KMS-11 (cell line): ENCODE measurements at regions not wholly inside any gene's neighbourhood (a gene's known extent, or its start where the extent isn't known, plus 50 kb on each side); places are given as distances from the start of the nearest gene placed in this dataset.
A peak's percentile ranks its signal among the peaks of the same experiment; 100 is the strongest.

ENCODE experiments used
- H2AFZ ChIP-seq: fragments of 200-600 bp; sonication (generic); 2 replicates; pipeline ENCODE4 v1.6.1; 2016; ENCODE audit warnings: antibody characterized with exemption, mixed run types, low read depth
- H3K27ac ChIP-seq: fragments of 200-600 bp; sonication (generic); 2 replicates; pipeline ENCODE4 v1.6.1; 2016; ENCODE audit warnings: mild to moderate bottlenecking, mixed run types
- H3K27me3 ChIP-seq: fragments of 200-600 bp; sonication (generic); 2 replicates; pipeline ENCODE4 v1.6.1; 2017; ENCODE audit warnings: mild to moderate bottlenecking, low read depth, mixed run types, moderate library complexity; ENCODE audit not compliant: insufficient read depth
- H3K36me3 ChIP-seq: fragments of 200-600 bp; sonication (generic); 2 replicates; pipeline ENCODE4 v1.6.1; 2017; ENCODE audit warnings: mild to moderate bottlenecking, mixed run types; ENCODE audit not compliant: insufficient read depth
- H3K4me1 ChIP-seq: fragments of 200-600 bp; sonication (generic); 2 replicates; pipeline ENCODE4 v1.6.1; 2016; ENCODE audit warnings: mild to moderate bottlenecking, low read depth, mixed run types; ENCODE audit not compliant: poor library complexity, severe bottlenecking
- H3K4me2 ChIP-seq: fragments of 200-600 bp; sonication (generic); 2 replicates; pipeline ENCODE4 v1.7.0; 2016; ENCODE audit warnings: mild to moderate bottlenecking, mixed run types
- H3K4me3 ChIP-seq: fragments of 200-600 bp; sonication (generic); IDR thresholded peaks from 2 replicates; pipeline ENCODE4 v1.6.1; 2017; ENCODE audit warnings: low read depth, low read length, mixed read lengths; ENCODE audit not compliant: insufficient read depth
- H3K79me2 ChIP-seq: fragments of 200-600 bp; sonication (generic); 2 replicates; pipeline ENCODE4 v1.6.1; 2016; ENCODE audit warnings: low read depth, mixed run types; ENCODE audit not compliant: insufficient read depth
- H3K9ac ChIP-seq: fragments of 200-600 bp; sonication (generic); 2 replicates; pipeline ENCODE4 v1.6.1; 2016; ENCODE audit warnings: mild to moderate bottlenecking, mixed run types
- H4K20me1 ChIP-seq: fragments of 200-600 bp; sonication (generic); 2 replicates; pipeline ENCODE4 v1.6.1; 2016; ENCODE audit warnings: mild to moderate bottlenecking, mixed run types; ENCODE audit not compliant: insufficient read depth
- CTCF ChIP-seq: fragments of 200-600 bp; sonication (generic); conservative IDR thresholded peaks from 2 replicates; pipeline ENCODE4 v1.6.1; 2017; ENCODE audit warnings: low read depth, mild to moderate bottlenecking, antibody characterized with exemption, low read length, moderate library complexity, mixed read lengths

GRCh38 chr20:56174416-56174815 is 74.1 kb upstream of the MC3R start:
- Histone ChIP-seq H3K4me1 (no peaks in the 10 kb centered on the region), H3K27ac (no peak overlapping the region), H3K4me2 (no peak overlapping the region), H3K36me3 (no peaks in the 10 kb centered on the region), H2AFZ (no peak overlapping the region), H4K20me1 (no peaks in the 10 kb centered on the region), H3K9ac (no peak overlapping the region), H3K27me3 (no peaks in the 10 kb centered on the region), H3K4me3 (no peak overlapping the region), H3K79me2 (no peaks in the 10 kb centered on the region)
- no peak for TF ChIP-seq CTCF

- H3K27ac ChIP-seq: no peak overlapping the region
- H4K20me1 ChIP-seq: no peaks in the 10 kb centered on the region
- TF ChIP-seq CTCF: no peak
- H3K4me3 ChIP-seq: no peak overlapping the region
- no peaks in the 10 kb centered on the region for H3K4me1 ChIP-seq
- H2AFZ ChIP-seq: no peak overlapping the region
- H3K9ac ChIP-seq: no peak overlapping the region
- H3K79me2 ChIP-seq: no peaks in the 10 kb centered on the region
- no peaks in the 10 kb centered on the region for H3K36me3 ChIP-seq
- H3K4me2 ChIP-seq: no peak overlapping the region
- H3K27me3 ChIP-seq: no peaks in the 10 kb centered on the region
These were observed 72.6 kb upstream of the MC3R start for GRCh38 chr20:56175884-56176283.

GRCh38 chr20:56178219-56178618 is 70.3 kb upstream of the MC3R start:
- no peaks in the 10 kb centered on the region for H3K79me2 ChIP-seq
- no peaks in the 10 kb centered on the region for H3K36me3 ChIP-seq
- no peak overlapping the region for H3K27ac ChIP-seq
- H3K4me3 ChIP-seq: no peak overlapping the region
- no peaks in the 10 kb centered on the region for H4K20me1 ChIP-seq
- H3K4me2 ChIP-seq: no peak overlapping the region
- H3K4me1 ChIP-seq: no peaks in the 10 kb centered on the region
- TF ChIP-seq CTCF: no peak
- H3K27me3 ChIP-seq: no peaks in the 10 kb centered on the region
- H2AFZ ChIP-seq: no peak overlapping the region
- H3K9ac ChIP-seq: no peak overlapping the region

- Histone ChIP-seq H3K27ac (no peak overlapping the region), H2AFZ (no peak overlapping the region), H3K36me3 (no peaks in the 10 kb centered on the region), H3K27me3 (no peaks in the 10 kb centered on the region), H3K4me3 (no peak overlapping the region), H3K4me2 (no peak overlapping the region), H4K20me1 (no peaks in the 10 kb centered on the region), H3K79me2 (no peaks in the 10 kb centered on the region), H3K4me1 (no peaks in the 10 kb centered on the region), H3K9ac (no peak overlapping the region)
- TF ChIP-seq CTCF: no peak
These were observed 69.5 kb upstream of the MC3R start for GRCh38 chr20:56179051-56179450.

GRCh38 chr20:56181583-56181982 is 66.9 kb upstream of the MC3R start:
- H3K27me3 ChIP-seq: no peaks in the 10 kb centered on the region
- peak; percentile 40 for TF ChIP-seq CTCF
- no peaks in the 10 kb centered on the region for H4K20me1 ChIP-seq
- H3K79me2 ChIP-seq: no peaks in the 10 kb centered on the region
- no peak overlapping the region for H3K27ac ChIP-seq
- no peaks in the 10 kb centered on the region for H3K4me1 ChIP-seq
- H3K4me2 ChIP-seq: no peak overlapping the region
- no peaks in the 10 kb centered on the region for H3K36me3 ChIP-seq
- H2AFZ ChIP-seq: no peak overlapping the region
- no peak overlapping the region for H3K4me3 ChIP-seq
- H3K9ac ChIP-seq: no peak overlapping the region
